GM23248 (cell line): ENCODE measurements at regions not wholly inside any gene's neighbourhood (a gene's known extent, or its start where the extent isn't known, plus 50 kb on each side); places are given as distances from the start of the nearest gene placed in this dataset.

Experiments
- DNase-seq: peaks from one replicate; pipeline ENCODE4 v3.0.0-alpha.2; 2015
- H2AFZ ChIP-seq: fragments of 200-600 bp; sonication (generic); 2 replicates; pipeline ENCODE4 v1.6.1; 2016; ENCODE audit warnings: antibody characterized with exemption
- H3F3A ChIP-seq: fragments of 200-600 bp; sonication (generic); 2 replicates; pipeline ENCODE4 v1.6.1; 2016; ENCODE audit warnings: mild to moderate bottlenecking, antibody characterized with exemption, mixed run types; ENCODE audit not compliant: insufficient read depth
- H3K27ac ChIP-seq: fragments of 200-600 bp; sonication (generic); 2 replicates; pipeline ENCODE4 v1.5.1; 2016; ENCODE audit warnings: mild to moderate bottlenecking
- H3K27me3 ChIP-seq: fragments of 200-600 bp; sonication (generic); replicated peaks from 2 replicates; pipeline ENCODE4 v1.6.1; 2016; ENCODE audit warnings: mild to moderate bottlenecking; ENCODE audit not compliant: insufficient read depth
- H3K36me3 ChIP-seq: fragments of 200-600 bp; sonication (generic); 2 replicates; pipeline ENCODE4 v1.6.1; 2016; ENCODE audit warnings: low read depth, mild to moderate bottlenecking
- H3K4me1 ChIP-seq: fragments of 200-600 bp; sonication (generic); 2 replicates; pipeline ENCODE4 v1.6.1; 2016; ENCODE audit warnings: mild to moderate bottlenecking; ENCODE audit not compliant: insufficient read depth
- H3K4me2 ChIP-seq: fragments of 200-600 bp; sonication (generic); one replicate; pipeline ENCODE4 v1.6.1; 2016; ENCODE audit warnings: mild to moderate bottlenecking; ENCODE audit not compliant: unreplicated experiment
- H3K4me3 ChIP-seq: fragments of 200-600 bp; sonication (generic); 2 replicates; pipeline ENCODE4 v1.5.1; 2016; ENCODE audit warnings: mild to moderate bottlenecking
- H3K79me2 ChIP-seq: fragments of 200-600 bp; sonication (generic); 2 replicates; pipeline ENCODE4 v1.6.1; 2016; ENCODE audit warnings: mild to moderate bottlenecking; ENCODE audit not compliant: insufficient read depth
- H3K9ac ChIP-seq: fragments of 200-600 bp; sonication (generic); 2 replicates; pipeline ENCODE4 v1.6.1; 2016; ENCODE audit warnings: mild to moderate bottlenecking
- H3K9me2 ChIP-seq: fragments of 200-600 bp; sonication (generic); 2 replicates; pipeline ENCODE4 v1.6.1; 2016; ENCODE audit warnings: mixed run types, mild to moderate bottlenecking, moderate library complexity; ENCODE audit not compliant: insufficient read depth
- H3K9me3 ChIP-seq: fragments of 200-600 bp; sonication (generic); one replicate; pipeline ENCODE4 v1.6.1; 2017; ENCODE audit warnings: low read depth
- H4K20me1 ChIP-seq: fragments of 200-600 bp; sonication (generic); 2 replicates; pipeline ENCODE4 v1.6.0; 2016; ENCODE audit not compliant: insufficient read depth
- EZH2 ChIP-seq: fragments of 200-600 bp; sonication (generic); IDR thresholded peaks from 2 replicates; pipeline ENCODE4 v1.6.1; 2018; ENCODE audit warnings: antibody characterized with exemption, mild to moderate bottlenecking; ENCODE audit not compliant: insufficient read depth, poor library complexity, severe bottlenecking
- EZH2phosphoT487 ChIP-seq: fragments of 200-600 bp; sonication (generic); IDR thresholded peaks from 2 replicates; pipeline ENCODE4 v1.6.1; 2018; ENCODE audit warnings: antibody characterized with exemption, moderate library complexity, mild to moderate bottlenecking, low read depth; ENCODE audit not compliant: insufficient read depth
- WGBS, 2 experiments: methylation state at CpG; one replicate each; pipeline ENCODE4 v1.1.6; 2015 to 2017; ENCODE audit warnings: low lambda C conversion rate in 2 of 2, low coverage in 1 of 2; ENCODE audit errors: missing lambda C conversion rate in 2 of 2; 5-methylcytosine and 5-hydroxymethylcytosine counted together
- in situ Hi-C: fragments of 300-500 bp; cut with MboI; formaldehyde crosslinking; loops from 2 replicates; pipeline ENCODE4 v1.15.0; 2020

- Histone ChIP-seq H3K27ac (no peak overlapping the region), H3K9me3 (no peaks in the 10 kb centered on the region), H3K36me3 (no peaks in the 10 kb centered on the region), H3K79me2 (no peaks in the 10 kb centered on the region), H3K9me2 (no peaks in the 10 kb centered on the region), H3K4me2 (no peak overlapping the region), H3F3A (no peaks in the 10 kb centered on the region), H3K4me1 (no peaks in the 10 kb centered on the region), H3K9ac (no peak overlapping the region), H2AFZ (no peak overlapping the region), H4K20me1 (no peaks in the 10 kb centered on the region), H3K27me3 (no peaks in the 10 kb centered on the region), H3K4me3 (no peak overlapping the region)
- in situ Hi-C loops = no loop called here
- no peak for TF ChIP-seq EZH2phosphoT487
- no peak for TF ChIP-seq EZH2
- DNase-seq = no peak
- WGBS, 2 experiments = 43 to 48% methylated on average over 8 of the region's 8 CpGs
Observed at GRCh38 chr1:238900334-238900865, 486.0 kb upstream of the CHRM3 start.

- in situ Hi-C loops = no loop called here
- TF ChIP-seq EZH2 = no peak
- no peak for DNase-seq
Observed at GRCh38 chr1:238898856-238899255, 487.5 kb upstream of the CHRM3 start.

GRCh38 chr1:238895911-238896310, 490.5 kb upstream of the CHRM3 start:
- Histone ChIP-seq H3K4me1 (no peaks in the 10 kb centered on the region), H3F3A (no peaks in the 10 kb centered on the region), H3K9ac (no peak overlapping the region), H3K4me2 (no peak overlapping the region), H3K4me3 (no peak overlapping the region), H3K9me2 (no peaks in the 10 kb centered on the region), H4K20me1 (no peaks in the 10 kb centered on the region), H3K36me3 (no peaks in the 10 kb centered on the region), H3K79me2 (no peaks in the 10 kb centered on the region), H3K27ac (no peak overlapping the region), H3K9me3 (no peaks in the 10 kb centered on the region), H3K27me3 (no peaks in the 10 kb centered on the region), H2AFZ (no peak overlapping the region)
- 6 to 8% methylated on average over 2 of the region's 2 CpGs for whole genome bisulfite sequencing, 2 experiments
- in situ Hi-C loops = no loop called here
- no peak for TF ChIP-seq EZH2
- no peak for TF ChIP-seq EZH2phosphoT487
- DNase-seq = no peak

More at GRCh38 chr1:238898856-238899255, 487.5 kb upstream of the CHRM3 start:
- Histone ChIP-seq H3K9me3 (no peaks in the 10 kb centered on the region), H3K79me2 (no peaks in the 10 kb centered on the region), H3F3A (no peaks in the 10 kb centered on the region), H3K9me2 (no peaks in the 10 kb centered on the region), H2AFZ (no peak overlapping the region), H4K20me1 (no peaks in the 10 kb centered on the region), H3K27me3 (no peaks in the 10 kb centered on the region), H3K4me2 (no peak overlapping the region), H3K4me3 (no peak overlapping the region), H3K36me3 (no peaks in the 10 kb centered on the region), H3K27ac (no peak overlapping the region), H3K4me1 (no peaks in the 10 kb centered on the region), H3K9ac (no peak overlapping the region)

- no peak overlapping the region for H3K27ac ChIP-seq
- no peak for TF ChIP-seq EZH2phosphoT487
- TF ChIP-seq EZH2 = no peak
- H3K9me2 ChIP-seq = no peaks in the 10 kb centered on the region
- H2AFZ ChIP-seq = no peak overlapping the region
- no peaks in the 10 kb centered on the region for H4K20me1 ChIP-seq
- in situ Hi-C loops = no loop called here
- H3K4me1 ChIP-seq = no peaks in the 10 kb centered on the region
- H3F3A ChIP-seq = no peaks in the 10 kb centered on the region
- 69% methylated on average over 4 of the region's 4 CpGs for WGBS, 2 experiments
- no peak overlapping the region for H3K4me2 ChIP-seq
- no peaks in the 10 kb centered on the region for H3K36me3 ChIP-seq
- H3K4me3 ChIP-seq = no peak overlapping the region
- DNase-seq = peak; percentile 0
- H3K9me3 ChIP-seq = no peaks in the 10 kb centered on the region
- no peaks in the 10 kb centered on the region for H3K79me2 ChIP-seq
- H3K9ac ChIP-seq = no peak overlapping the region
- no peaks in the 10 kb centered on the region for H3K27me3 ChIP-seq
Observed at GRCh38 chr1:238892612-238893011, 493.8 kb upstream of the CHRM3 start.
